Liver (tissue), 2 donors: ENCODE measurements at regions not wholly inside any gene's neighbourhood (a gene's known extent, or its start where the extent isn't known, plus 50 kb on each side); places are given as distances from the start of the nearest gene placed in this dataset.

Source experiments
- EGR1 ChIP-seq, 2 donors: IDR thresholded peaks; 2 replicates each; pipeline ENCODE4 v1.6.1; 2016 to 2018; ENCODE audit warnings: antibody characterized with exemption in 2 of 2, low read depth in 2 of 2
- FOXA1 ChIP-seq: IDR thresholded peaks from 2 replicates; pipeline ENCODE4 v1.6.1; 2016; ENCODE audit warnings: antibody characterized with exemption
- GABPA ChIP-seq, 2 donors: IDR thresholded peaks in 1 of 2; conservative IDR thresholded peaks in 1 of 2; 2 replicates each; pipeline ENCODE4 v1.6.1; 2016; ENCODE audit warnings: antibody characterized with exemption in 2 of 2, mild to moderate bottlenecking in 1 of 2, moderate library complexity in 1 of 2
- YY1 ChIP-seq: IDR thresholded peaks from 2 replicates; pipeline ENCODE4 v1.6.1; 2016; ENCODE audit warnings: antibody characterized with exemption, mild to moderate bottlenecking
- TF ChIP-seq, protein P1 (sequence below): IDR thresholded peaks from 2 replicates; pipeline ENCODE4 v1.6.1; 2016; ENCODE audit warnings: antibody characterized with exemption, mild to moderate bottlenecking
- donor health status: healthy.

GRCh38 chr1:195158091-195158490 is 1450.1 kb downstream of the KCNT2 start:
- no peak for TF ChIP-seq YY1
- TF ChIP-seq FOXA1, result no peak
- no peak for TF ChIP-seq EGR1 (IDR thresholded peaks at IDR 0.05; ENCODE audit: low read depth in 2 of 2)
- TF ChIP-seq, protein P1, sequence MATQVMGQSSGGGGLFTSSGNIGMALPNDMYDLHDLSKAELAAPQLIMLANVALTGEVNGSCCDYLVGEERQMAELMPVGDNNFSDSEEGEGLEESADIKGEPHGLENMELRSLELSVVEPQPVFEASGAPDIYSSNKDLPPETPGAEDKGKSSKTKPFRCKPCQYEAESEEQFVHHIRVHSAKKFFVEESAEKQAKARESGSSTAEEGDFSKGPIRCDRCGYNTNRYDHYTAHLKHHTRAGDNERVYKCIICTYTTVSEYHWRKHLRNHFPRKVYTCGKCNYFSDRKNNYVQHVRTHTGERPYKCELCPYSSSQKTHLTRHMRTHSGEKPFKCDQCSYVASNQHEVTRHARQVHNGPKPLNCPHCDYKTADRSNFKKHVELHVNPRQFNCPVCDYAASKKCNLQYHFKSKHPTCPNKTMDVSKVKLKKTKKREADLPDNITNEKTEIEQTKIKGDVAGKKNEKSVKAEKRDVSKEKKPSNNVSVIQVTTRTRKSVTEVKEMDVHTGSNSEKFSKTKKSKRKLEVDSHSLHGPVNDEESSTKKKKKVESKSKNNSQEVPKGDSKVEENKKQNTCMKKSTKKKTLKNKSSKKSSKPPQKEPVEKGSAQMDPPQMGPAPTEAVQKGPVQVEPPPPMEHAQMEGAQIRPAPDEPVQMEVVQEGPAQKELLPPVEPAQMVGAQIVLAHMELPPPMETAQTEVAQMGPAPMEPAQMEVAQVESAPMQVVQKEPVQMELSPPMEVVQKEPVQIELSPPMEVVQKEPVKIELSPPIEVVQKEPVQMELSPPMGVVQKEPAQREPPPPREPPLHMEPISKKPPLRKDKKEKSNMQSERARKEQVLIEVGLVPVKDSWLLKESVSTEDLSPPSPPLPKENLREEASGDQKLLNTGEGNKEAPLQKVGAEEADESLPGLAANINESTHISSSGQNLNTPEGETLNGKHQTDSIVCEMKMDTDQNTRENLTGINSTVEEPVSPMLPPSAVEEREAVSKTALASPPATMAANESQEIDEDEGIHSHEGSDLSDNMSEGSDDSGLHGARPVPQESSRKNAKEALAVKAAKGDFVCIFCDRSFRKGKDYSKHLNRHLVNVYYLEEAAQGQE, result no peak
- no peak for TF ChIP-seq GABPA (IDR thresholded peaks at IDR 0.05 in 1 of 2, conservative IDR thresholded peaks at IDR 0.05 in 1 of 2)
